ENCODE measurements at regions not wholly inside any gene's neighbourhood (a gene's known extent, or its start where the extent isn't known, plus 50 kb on each side); places are given as distances from the start of the nearest gene placed in this dataset.
"Not testable (repeated sequence)": the region's sequence is repeated elsewhere in the genome, so short reads cannot be mapped to it uniquely, and the experiment has no call there.

GRCh38 chr1:30550365-30551220, 172.8 kb downstream of the MATN1 start:
- no peak for DNase-seq

DNA sequence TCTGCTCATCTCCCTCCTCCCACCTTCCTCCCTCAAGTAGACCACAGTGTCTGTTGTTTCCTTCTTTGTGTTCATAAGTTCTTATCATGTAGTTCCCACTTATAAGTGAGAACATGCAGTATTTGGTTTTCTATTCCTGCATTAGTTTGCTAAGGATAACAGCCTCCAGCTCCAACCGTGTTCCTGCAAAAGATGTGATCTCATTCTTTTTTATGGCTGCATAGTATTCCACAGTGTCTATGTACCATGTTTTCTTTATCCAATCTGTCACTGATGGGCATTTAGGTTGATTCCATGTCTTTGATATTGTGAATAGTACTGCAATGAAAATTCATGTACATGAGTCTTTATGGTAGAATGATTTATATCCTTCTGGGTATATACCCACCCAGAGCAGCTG, 173.5 kb downstream of the MATN1 start:
- not testable (repeated sequence) for DNase-seq

- DNase-seq, result no peak
These were observed 175.1 kb downstream of the MATN1 start for GRCh38 chr1:30548294-30548693.

- DNase-seq, result not testable (repeated sequence)
These were observed 176.1 kb downstream of the MATN1 start for GRCh38 chr1:30547326-30547725.

- DNase-seq, result no peak
These were observed 178.0 kb downstream of the MATN1 start for GRCh38 chr1:30545365-30545764.

GRCh38 chr1:30541721-30542485, 181.5 kb downstream of the MATN1 start:
- DNase-seq, result no peak

GRCh38 chr1:30540611-30541192, 182.7 kb downstream of the MATN1 start:
- DNase-seq, result no peak

DNA sequence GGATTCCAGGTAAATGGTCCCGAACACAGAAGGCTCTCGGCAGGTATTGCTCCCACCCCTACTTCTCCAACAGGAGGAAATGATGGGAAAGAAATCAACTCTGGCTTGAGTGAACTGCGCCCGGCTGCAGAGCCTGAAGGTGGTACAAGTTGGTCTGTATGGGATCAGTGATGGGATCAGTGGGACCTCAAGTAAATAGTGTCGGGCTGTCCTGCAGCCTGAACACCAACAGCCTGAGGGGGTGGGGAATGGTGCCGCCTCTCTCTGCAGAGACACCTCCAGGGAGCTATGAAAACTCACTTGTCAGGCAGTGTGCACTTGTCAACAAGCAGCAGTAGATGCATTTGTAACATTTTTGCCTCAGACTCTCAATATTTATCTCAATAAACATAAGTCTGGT, 183.5 kb downstream of the MATN1 start:
- no peak for DNase-seq

DNA sequence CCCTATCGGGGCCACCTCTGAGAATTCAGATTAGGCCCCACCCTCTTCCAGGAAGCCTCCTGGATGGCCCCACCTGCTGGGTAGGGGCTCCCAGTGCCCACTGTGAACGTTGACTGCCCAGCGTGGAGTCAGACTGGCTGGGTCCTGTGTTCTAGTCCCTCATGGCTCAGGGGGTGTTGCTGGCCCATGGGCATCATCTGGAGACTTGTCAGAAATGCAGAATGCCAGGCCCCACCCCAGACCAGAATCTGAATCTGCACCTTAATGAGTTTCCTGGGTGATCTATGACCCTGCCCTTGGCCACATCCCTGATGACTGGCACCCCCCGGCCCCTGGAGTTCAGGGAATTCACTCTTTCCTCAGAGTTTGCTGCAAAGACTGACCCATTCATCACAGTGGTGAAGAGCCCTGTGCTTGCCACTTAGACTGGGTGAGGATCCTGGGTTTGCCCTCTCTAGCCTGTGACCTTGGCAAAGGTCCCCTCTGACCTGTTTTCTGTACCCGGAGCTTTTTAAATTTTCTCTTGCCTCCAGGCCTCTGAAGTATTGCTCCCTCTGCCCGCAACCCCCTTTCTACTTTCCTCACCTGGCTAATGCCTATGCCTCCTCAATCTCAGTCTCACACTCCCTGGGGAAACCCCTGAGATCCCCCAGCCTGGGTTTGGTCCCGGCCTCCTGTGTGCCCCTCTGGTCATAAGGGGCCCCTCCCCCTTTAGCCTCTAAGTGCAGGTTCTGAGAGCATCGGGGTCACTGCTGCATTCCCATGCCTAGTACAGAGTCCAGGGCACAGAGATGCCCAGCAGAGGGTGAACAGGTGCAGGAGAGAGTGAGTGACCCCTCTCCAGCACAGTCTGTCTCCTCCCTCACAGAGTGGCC, 184.2 kb downstream of the MATN1 start:
- DNase-seq, result no peak

DNA sequence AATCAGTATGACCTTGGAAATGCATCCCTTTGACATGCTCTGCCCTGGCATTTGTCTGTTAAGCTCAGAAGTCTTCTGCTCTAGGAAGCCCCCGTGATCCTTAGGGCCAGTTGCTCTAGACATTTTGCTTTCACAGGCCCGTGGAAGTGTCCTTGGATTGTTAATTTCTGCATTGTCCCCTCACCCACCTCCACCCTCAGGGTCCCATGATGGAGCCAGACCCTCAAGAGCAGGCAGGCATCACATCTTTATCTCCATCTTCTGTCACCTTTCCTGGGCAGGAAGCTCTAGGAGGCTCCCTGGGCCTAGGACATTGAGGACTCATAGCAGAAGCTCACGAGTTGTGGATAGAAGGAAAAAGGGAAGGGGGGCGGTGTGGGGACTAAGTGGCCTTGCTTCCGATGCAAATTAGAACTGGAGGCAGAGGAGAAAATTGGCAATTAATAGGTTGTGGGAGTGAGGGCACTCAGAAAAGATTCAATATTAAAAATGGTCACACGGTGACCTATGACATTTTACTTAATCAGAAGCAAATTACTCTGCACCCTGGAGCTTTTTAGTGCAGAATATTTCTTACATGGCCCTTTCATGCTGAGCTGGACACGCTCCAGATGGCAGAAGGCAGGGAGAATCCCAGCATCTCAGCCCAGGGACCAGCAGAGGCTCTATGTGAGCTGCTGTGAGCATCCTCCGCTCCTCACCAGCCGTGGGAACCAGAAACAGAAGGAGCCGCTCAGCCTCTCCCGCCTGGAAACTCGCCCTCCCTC, 185.0 kb downstream of the MATN1 start:
- DNase-seq, result no peak

GRCh38 chr1:30537279-30537678, 186.1 kb downstream of the MATN1 start:
- no peak for DNase-seq

DNA sequence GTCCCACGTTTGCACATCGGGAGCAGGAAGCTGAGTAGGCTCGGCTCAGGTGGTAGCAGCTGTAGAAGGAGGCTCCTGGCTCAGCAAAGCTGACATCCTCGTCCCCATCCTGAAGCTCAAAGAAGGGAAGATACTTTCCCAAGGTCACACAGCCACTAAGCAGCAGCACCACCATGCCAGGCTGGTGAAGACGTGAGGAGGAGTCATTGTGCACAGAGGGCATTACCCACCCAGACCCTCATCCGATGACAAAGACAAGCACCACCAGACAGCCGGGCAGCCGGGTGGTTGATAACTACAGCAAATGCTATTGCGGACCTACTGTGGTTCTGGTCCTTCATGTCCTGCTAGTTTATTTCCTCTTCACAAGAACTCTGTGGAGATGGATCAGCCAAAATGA, 186.9 kb downstream of the MATN1 start:
- no peak for DNase-seq

DNA sequence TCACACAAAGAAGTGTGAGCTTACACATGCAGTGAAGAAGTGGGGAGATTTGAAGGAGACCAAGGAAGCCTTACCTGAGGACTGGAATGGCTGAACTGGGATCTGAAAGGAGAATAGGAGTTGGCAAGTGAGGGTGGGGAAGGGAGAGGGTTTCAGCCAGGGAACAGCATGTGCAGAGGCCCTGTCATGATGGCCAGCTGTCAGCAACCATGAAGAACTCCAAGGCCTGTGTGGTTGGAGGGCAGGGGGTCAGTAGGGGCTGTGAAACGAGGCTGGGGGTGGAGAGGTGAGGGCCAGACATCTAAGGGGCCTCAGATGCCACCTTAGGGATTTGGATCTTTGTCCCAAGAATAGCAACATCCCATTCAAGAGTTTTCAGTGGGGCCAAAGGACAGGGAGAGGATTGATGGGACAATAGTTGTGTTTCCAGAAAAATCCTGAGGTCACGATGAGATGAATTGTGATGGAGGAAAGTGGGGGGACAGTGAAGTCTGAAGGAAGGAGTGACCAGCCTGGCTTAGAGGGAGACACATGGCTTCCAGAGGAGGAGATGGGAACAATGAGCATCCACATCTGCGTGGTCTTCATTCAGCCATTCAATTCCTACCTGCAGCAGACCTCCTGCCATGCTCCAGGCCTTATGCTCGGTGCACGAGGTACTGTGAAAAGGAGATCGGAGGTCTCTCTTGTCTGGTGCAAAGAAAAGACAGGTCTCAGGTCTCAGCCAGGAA, 187.6 kb downstream of the MATN1 start:
- no peak for DNase-seq

DNA sequence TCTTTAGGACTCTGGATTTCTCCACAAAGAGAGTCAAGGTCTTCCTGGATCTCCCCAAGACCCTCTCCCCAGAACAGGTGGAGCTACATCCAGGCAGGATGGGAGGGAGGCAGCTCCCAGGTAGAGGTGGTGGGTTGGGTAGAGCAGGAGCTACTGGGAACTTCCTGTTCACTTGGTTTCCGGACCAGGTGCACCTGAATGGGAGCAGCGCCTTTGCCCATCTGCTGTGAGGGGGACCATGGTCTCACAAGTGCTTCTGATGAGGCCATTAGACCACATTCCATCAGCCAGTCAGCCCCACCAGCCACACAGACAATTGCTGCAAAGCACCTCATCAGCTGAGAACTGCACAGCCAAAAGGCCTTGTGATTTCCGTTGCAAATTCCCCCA, 188.8 kb downstream of the MATN1 start:
- no peak for DNase-seq

DNA sequence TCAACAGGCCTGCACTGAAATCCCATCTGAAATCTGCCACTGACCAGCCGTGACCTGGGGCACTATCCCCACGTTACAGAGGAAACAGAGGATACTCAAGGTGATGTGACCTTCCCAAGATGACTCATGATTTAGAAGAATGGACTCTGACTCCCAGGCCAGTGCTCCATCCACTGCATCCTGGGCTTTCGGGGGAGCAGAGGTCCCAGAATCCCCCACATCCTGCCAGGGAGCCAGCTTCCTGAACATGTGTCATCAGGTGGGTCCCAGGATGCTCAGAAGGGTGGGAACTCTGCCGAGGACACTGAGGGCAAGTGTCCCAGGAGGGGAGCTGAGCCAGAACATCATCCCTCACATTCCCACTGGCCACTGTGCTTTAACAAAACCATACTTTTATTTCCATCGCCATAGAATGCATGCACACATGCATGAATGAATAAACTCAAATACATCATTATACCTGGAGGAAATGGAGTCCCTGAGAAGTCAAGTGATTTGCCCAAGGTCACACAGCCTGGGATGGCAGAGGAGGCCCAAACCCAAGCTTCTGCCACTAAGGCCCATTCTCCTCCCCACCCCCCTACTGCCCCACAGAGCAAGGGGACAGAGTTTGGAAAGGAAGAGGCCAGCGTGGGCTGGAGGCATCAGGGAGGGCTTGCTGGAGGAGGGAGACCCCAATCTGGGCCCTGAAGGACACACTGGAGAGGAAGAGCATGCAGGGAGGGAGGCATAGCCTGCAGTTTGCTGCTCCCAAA, 189.4 kb downstream of the MATN1 start:
- no peak for DNase-seq

GRCh38 chr1:30533141-30533540, 190.2 kb downstream of the MATN1 start:
- no peak for DNase-seq

DNA sequence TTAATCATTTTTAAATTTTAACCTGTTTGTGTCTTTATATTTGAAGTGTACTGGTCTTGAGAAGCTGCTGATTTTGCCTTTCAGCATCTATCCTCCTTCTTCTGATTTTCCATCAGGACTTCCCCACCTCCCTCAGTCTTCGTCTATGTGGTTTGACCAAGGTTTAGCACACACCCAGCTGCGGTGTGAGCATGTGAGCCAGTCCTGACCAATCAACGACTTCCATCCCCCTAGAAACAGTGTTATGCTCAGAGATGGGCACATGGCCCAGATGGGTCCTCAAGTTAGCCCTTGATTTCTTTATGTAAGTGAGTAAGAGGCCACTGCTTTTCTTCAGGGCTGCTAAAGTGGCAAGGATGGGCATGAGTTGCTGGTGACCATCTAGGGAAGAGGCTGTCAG, 190.8 kb downstream of the MATN1 start:
- no peak for DNase-seq

GRCh38 chr1:30527511-30528140, 195.8 kb downstream of the MATN1 start:
- no peak for DNase-seq

DNA sequence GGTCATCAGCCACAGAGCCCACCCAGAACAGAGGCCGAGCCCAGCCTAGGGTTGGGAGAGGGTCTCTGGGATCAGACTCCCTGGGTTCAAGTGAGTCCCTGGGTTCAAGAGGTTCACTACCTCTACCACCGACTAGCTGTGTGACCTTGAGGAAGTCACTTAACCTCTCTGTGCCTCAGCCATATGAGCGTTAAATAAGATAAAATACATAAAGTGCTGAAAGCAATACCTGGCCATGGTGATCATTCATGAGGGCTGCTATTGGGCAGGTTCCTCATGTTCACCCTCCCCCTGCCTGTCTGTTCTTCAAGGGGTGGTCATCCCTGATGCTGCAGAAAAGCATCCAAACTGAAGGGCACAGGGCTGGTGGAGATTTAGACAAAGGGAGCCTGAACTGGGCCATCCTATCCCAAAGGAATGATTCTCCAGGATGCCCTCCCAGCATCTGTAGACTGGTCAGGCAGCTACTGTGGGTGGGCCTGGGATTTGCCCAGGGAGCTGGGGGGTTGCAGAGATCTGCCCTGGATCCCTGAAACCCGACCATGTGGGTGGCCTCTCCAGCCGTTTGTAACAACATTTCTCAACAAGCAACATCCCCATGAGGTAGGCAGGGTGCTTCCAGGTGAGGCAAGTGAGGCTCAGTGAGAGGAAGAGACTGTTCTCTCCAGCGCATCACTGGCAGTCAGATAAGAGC, 196.6 kb downstream of the MATN1 start:
- DNase-seq, result no peak
